Natural killer cell (primary cell): ENCODE measurements at regions not wholly inside any gene's neighbourhood (a gene's known extent, or its start where the extent isn't known, plus 50 kb on each side); places are given as distances from the start of the nearest gene placed in this dataset.

Source experiments
- ATAC-seq, 3 donors: fragments of 150-1000 bp in 2 of 3; fragments of 200-7000 bp in 1 of 3; cut with Tn5 transposase; 1 replicate in 1 of 3; 2 replicates in 2 of 3; pipeline ENCODE4 v1.10.0; 2021; ENCODE audit warnings: mild to moderate bottlenecking in 2 of 3, moderate library complexity in 2 of 3
- DNase-seq, 2 donors: peaks; one replicate each; pipeline versions ENCODE4 v3.0.0 to v3.0.0-alpha.2; 2013 to 2021; ENCODE audit warnings: mixed read lengths in 1 of 2
- H3K27ac ChIP-seq: one replicate; pipeline ENCODE4 v1.5.1; 2013; ENCODE audit warnings: mild to moderate bottlenecking, low read length
- H3K27me3 ChIP-seq: one replicate; pipeline ENCODE4 v1.6.1; 2013; ENCODE audit warnings: low read length; ENCODE audit not compliant: control insufficient read depth, insufficient read depth
- H3K36me3 ChIP-seq: one replicate; pipeline ENCODE4 v1.6.1; 2013; ENCODE audit warnings: low read length; ENCODE audit not compliant: control insufficient read depth, insufficient read depth
- H3K4me1 ChIP-seq: one replicate; pipeline ENCODE4 v1.6.1; 2013; ENCODE audit warnings: low read length; ENCODE audit not compliant: control insufficient read depth, insufficient read depth
- H3K4me3 ChIP-seq: one replicate; pipeline ENCODE4 v1.5.1; 2013; ENCODE audit warnings: low read length
- H3K9me3 ChIP-seq: one replicate; pipeline ENCODE4 v1.6.1; 2013; ENCODE audit warnings: low read length; ENCODE audit not compliant: control insufficient read depth, insufficient read depth
- H3K27ac Mint-ChIP-seq, 2 donors: one replicate each; pipeline ENCODE4 v1.8.0; 2022; ENCODE audit warnings: mild to moderate bottlenecking in 2 of 2, mixed read lengths in 2 of 2, moderate library complexity in 1 of 2
- H3K27me3 Mint-ChIP-seq, 2 donors: one replicate each; pipeline ENCODE4 v1.8.0; 2022; ENCODE audit warnings: low read depth in 2 of 2, mixed read lengths in 2 of 2
- H3K36me3 Mint-ChIP-seq: one replicate; pipeline ENCODE4 v1.8.0; 2022; ENCODE audit warnings: mixed read lengths
- H3K4me1 Mint-ChIP-seq, 2 donors: one replicate each; pipeline ENCODE4 v1.8.0; 2022; ENCODE audit warnings: mixed read lengths in 2 of 2
- H3K4me3 Mint-ChIP-seq: one replicate; pipeline ENCODE4 v1.8.0; 2022; ENCODE audit warnings: mild to moderate bottlenecking, moderate library complexity, mixed read lengths
- H3K9me3 Mint-ChIP-seq, 2 donors: one replicate each; pipeline ENCODE4 v1.8.0; 2022; ENCODE audit warnings: mixed read lengths in 2 of 2
- CTCF ChIP-seq: fragments of 200-600 bp; IDR thresholded peaks from one replicate; pipeline ENCODE4 v1.8.0; 2022; ENCODE audit warnings: antibody characterized with exemption
- WGBS: methylation state at CpG from one replicate; pipeline ENCODE4 v1.1.7; 2013; ENCODE audit warnings: missing lambda C conversion rate; ENCODE audit not compliant: insufficient coverage; 5-methylcytosine and 5-hydroxymethylcytosine counted together
- intact Hi-C: fragments of 100-400 bp; cut with micrococcal nuclease; formaldehyde crosslinking; loops from one replicate; pipeline ENCODE4 v1.14.2; 2022

DNA sequence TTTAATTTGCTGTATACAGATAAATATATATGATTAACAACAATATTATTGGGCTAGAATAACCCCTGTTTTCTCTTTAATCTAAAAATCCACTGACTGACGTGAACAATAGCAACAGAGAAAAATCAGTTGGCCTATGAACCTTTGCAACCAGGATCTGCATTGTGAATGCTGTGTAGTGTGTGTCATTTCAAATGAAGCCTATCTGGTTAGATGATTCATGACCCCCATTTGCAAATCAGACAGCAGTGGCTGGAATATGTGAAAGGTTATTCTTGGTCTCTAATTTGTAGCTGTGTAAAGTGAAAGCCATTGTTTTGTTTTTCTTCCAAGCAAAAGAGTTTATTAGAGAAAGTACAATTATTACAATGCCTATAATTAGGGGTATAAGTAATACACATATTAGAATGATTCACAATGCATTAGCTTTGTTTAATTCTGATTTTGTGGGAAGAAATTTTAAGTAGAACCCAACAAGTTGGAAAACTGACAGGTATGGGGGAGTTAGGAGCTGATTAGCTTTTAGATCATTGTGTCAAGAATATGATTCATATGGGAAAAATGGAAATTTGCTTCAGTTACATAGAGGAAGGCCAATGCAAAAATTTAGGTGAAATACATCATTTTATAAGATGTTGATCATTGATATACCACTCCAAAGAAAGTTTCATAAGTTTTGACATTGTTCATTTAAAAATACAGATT is 1362.2 kb upstream of the TMEFF2 start:
- DNase-seq (no peak), ATAC-seq (no peak)
- intact Hi-C loops, result no loop called here
- H3K4me3 Mint-ChIP-seq, result no peak overlapping the region
- peaks cover 3 to 7% of the 10 kb centered on the region in 2 donors for H3K9me3 Mint-ChIP-seq
- H3K27ac Mint-ChIP-seq, result no peak overlapping the region
- no peaks in the 10 kb centered on the region for H3K27me3 Mint-ChIP-seq
- Histone ChIP-seq H3K36me3 (no peaks in the 10 kb centered on the region), H3K27me3 (no peaks in the 10 kb centered on the region), H3K4me1 (no peaks in the 10 kb centered on the region), H3K9me3 (no peaks in the 10 kb centered on the region), H3K27ac (no peak overlapping the region), H3K4me3 (no peak overlapping the region)
- H3K36me3 Mint-ChIP-seq, result no peaks in the 10 kb centered on the region
- no peaks in the 10 kb centered on the region for H3K4me1 Mint-ChIP-seq
- no peak for TF ChIP-seq CTCF
- 100% methylated on average over 1 of the region's 1 CpG for WGBS

- Mint-ChIP-seq H3K36me3 (no peaks in the 10 kb centered on the region), H3K27me3 (no peaks in the 10 kb centered on the region), H3K27ac (no peak overlapping the region), H3K9me3 (peaks cover 11 to 17% of the 10 kb centered on the region in 2 donors), H3K4me1 (no peaks in the 10 kb centered on the region), H3K4me3 (no peak overlapping the region)
- no peak for ATAC-seq
- TF ChIP-seq CTCF, result no peak
- H3K27me3 ChIP-seq, result no peaks in the 10 kb centered on the region
- no peaks in the 10 kb centered on the region for H3K4me1 ChIP-seq
- intact Hi-C loops, result no loop called here
- H3K4me3 ChIP-seq, result no peak overlapping the region
- H3K27ac ChIP-seq, result no peak overlapping the region
- DNase-seq, result no peak
- no peaks in the 10 kb centered on the region for H3K36me3 ChIP-seq
- peaks cover 3% of the 10 kb centered on the region for H3K9me3 ChIP-seq
These were observed 1354.9 kb upstream of the TMEFF2 start for GRCh38 chr2:193549661-193550060.

DNA sequence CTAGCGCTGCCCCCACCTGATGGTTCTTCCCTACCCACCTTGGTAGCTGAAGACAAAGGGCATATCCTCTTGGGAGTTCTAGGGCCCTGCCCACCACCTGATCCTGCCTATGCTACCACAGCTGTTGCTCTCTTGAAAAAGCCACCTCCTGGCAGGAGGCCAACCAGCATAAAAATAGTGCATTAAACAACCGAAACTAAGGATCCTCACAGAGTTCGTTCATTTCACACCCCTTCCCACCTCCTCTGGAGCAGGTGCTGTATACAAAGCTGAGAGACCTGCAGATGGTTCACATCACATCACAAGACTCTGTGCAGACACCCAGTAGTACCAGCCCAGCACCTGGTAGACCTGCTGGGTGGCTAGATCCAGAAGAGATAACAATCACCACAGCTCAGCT is 1348.0 kb upstream of the TMEFF2 start:
- H3K27ac Mint-ChIP-seq, result no peak overlapping the region
- intact Hi-C loops, result no loop called here
- H3K9me3 Mint-ChIP-seq, result peaks cover 13 to 21% of the 10 kb centered on the region in 2 donors
- no peaks in the 10 kb centered on the region for H3K4me1 Mint-ChIP-seq
- Histone ChIP-seq H3K36me3 (no peaks in the 10 kb centered on the region), H3K4me1 (no peaks in the 10 kb centered on the region), H3K4me3 (no peak overlapping the region), H3K27ac (no peak overlapping the region), H3K27me3 (no peaks in the 10 kb centered on the region), H3K9me3 (no peaks in the 10 kb centered on the region)
- no peak overlapping the region for H3K4me3 Mint-ChIP-seq
- H3K36me3 Mint-ChIP-seq, result no peaks in the 10 kb centered on the region
- TF ChIP-seq CTCF, result no peak
- no peaks in the 10 kb centered on the region for H3K27me3 Mint-ChIP-seq
- no peak for DNase-seq
- 61% methylated on average over 3 of the region's 3 CpGs for WGBS
- no peak for ATAC-seq

DNA sequence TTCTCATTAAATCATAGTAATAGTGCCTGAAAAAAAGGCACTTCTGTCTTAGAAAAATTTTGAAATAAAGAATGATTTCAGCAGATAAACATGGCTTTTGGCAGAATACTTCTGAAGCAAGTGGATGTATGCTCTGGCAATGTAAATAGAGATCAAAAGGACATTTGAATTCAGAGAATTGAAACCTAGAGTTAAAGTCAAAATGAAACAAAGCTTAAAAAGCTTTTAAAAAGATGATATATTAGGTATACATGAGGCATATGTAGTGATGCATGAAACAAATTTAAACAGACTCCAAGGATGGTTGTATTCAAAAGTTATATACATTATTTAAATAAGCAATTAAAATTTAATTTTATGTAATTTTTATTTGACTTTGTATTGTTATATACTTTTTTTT is 1344.5 kb upstream of the TMEFF2 start:
- H3K36me3 ChIP-seq, result no peaks in the 10 kb centered on the region
- H3K27me3 ChIP-seq, result no peaks in the 10 kb centered on the region
- no peak for DNase-seq
- H3K4me3 ChIP-seq, result no peak overlapping the region
- H3K27ac Mint-ChIP-seq, result no peak overlapping the region
- no peaks in the 10 kb centered on the region for H3K36me3 Mint-ChIP-seq
- H3K4me1 ChIP-seq, result no peaks in the 10 kb centered on the region
- peaks cover 4 to 14% of the 10 kb centered on the region in 2 donors for H3K9me3 Mint-ChIP-seq
- H3K4me1 Mint-ChIP-seq, result no peaks in the 10 kb centered on the region
- no peak overlapping the region for H3K4me3 Mint-ChIP-seq
- TF ChIP-seq CTCF, result no peak
- no peak overlapping the region for H3K27ac ChIP-seq
- H3K27me3 Mint-ChIP-seq, result no peaks in the 10 kb centered on the region
- no peak for ATAC-seq
- intact Hi-C loops, result no loop called here
- no peaks in the 10 kb centered on the region for H3K9me3 ChIP-seq
